Glutamatergic neuron (in vitro differentiated cells): ENCODE measurements at regions not wholly inside any gene's neighbourhood (a gene's known extent, or its start where the extent isn't known, plus 50 kb on each side); places are given as distances from the start of the nearest gene placed in this dataset.

ENCODE experiments used
- DNase-seq: peaks from one replicate; pipeline ENCODE4 v3.0.0; 2022
- H3K27ac Mint-ChIP-seq: one replicate; pipeline ENCODE4 v1.8.0; 2020; ENCODE audit warnings: mild to moderate bottlenecking, mixed read lengths, inconsistent platforms; ENCODE audit not compliant: unreplicated experiment
- H3K27me3 Mint-ChIP-seq: one replicate; pipeline ENCODE4 v1.8.0; 2020; ENCODE audit warnings: mild to moderate bottlenecking, moderate library complexity, mixed read lengths, inconsistent platforms; ENCODE audit not compliant: unreplicated experiment
- H3K36me3 Mint-ChIP-seq: one replicate; pipeline ENCODE4 v1.8.0; 2020; ENCODE audit warnings: mild to moderate bottlenecking, mixed read lengths, inconsistent platforms; ENCODE audit not compliant: unreplicated experiment
- H3K4me1 Mint-ChIP-seq: one replicate; pipeline ENCODE4 v1.8.0; 2020; ENCODE audit warnings: mild to moderate bottlenecking, low read depth, mixed read lengths, inconsistent platforms; ENCODE audit not compliant: unreplicated experiment
- H3K4me3 Mint-ChIP-seq: one replicate; pipeline ENCODE4 v1.8.0; 2020; ENCODE audit warnings: mild to moderate bottlenecking, mixed read lengths, inconsistent platforms; ENCODE audit not compliant: unreplicated experiment
- H3K9me3 Mint-ChIP-seq: one replicate; pipeline ENCODE4 v1.8.0; 2020; ENCODE audit warnings: mild to moderate bottlenecking, moderate library complexity, mixed read lengths, inconsistent platforms; ENCODE audit not compliant: unreplicated experiment
- CTCF ChIP-seq: fragments of 200-600 bp; sonication (generic); IDR thresholded peaks from one replicate; pipeline ENCODE4 v1.5.0; 2021; ENCODE audit not compliant: partially characterized antibody, unreplicated experiment

GRCh38 chr13:50384724-50385123, 369.5 kb downstream of the KCNRG start:
- H3K9me3 Mint-ChIP-seq, result peaks cover 6% of the 10 kb centered on the region
- TF ChIP-seq CTCF, result no peak
- no peak for DNase-seq
- peaks cover 11% of the 10 kb centered on the region for H3K36me3 Mint-ChIP-seq
- no peak overlapping the region for H3K4me3 Mint-ChIP-seq
- peaks cover 4% of the 10 kb centered on the region for H3K27me3 Mint-ChIP-seq
- H3K4me1 Mint-ChIP-seq, result peaks cover 15% of the 10 kb centered on the region
- no peak overlapping the region for H3K27ac Mint-ChIP-seq

GRCh38 chr13:50386541-50387050, 371.4 kb downstream of the KCNRG start:
- Mint-ChIP-seq H3K27me3 (peaks cover 4% of the 10 kb centered on the region), H3K4me1 (peaks cover 16% of the 10 kb centered on the region), H3K27ac (peak overlapping the region; percentile 64), H3K4me3 (peak overlapping the region; percentile 64), H3K9me3 (no peaks in the 10 kb centered on the region), H3K36me3 (no peaks in the 10 kb centered on the region)
- DNase-seq, result no peak
- TF ChIP-seq CTCF, result no peak

- H3K4me3 Mint-ChIP-seq, result no peak overlapping the region
- DNase-seq, result peak; percentile 30
These were observed 371.9 kb downstream of the KCNRG start for GRCh38 chr13:50387051-50387581.

GRCh38 chr13:50388481-50388880, 373.2 kb downstream of the KCNRG start:
- Mint-ChIP-seq H3K27me3 (peaks cover 2% of the 10 kb centered on the region), H3K27ac (no peak overlapping the region), H3K36me3 (no peaks in the 10 kb centered on the region), H3K4me3 (no peak overlapping the region), H3K4me1 (peaks cover 21% of the 10 kb centered on the region), H3K9me3 (no peaks in the 10 kb centered on the region)
- TF ChIP-seq CTCF, result no peak
- DNase-seq, result no peak

More at GRCh38 chr13:50387051-50387581, 371.9 kb downstream of the KCNRG start:
- peaks cover 17% of the 10 kb centered on the region for H3K4me1 Mint-ChIP-seq
- no peaks in the 10 kb centered on the region for H3K36me3 Mint-ChIP-seq
- H3K27me3 Mint-ChIP-seq, result peaks cover 4% of the 10 kb centered on the region
- TF ChIP-seq CTCF, result no peak
- peak overlapping the region; percentile 23 for H3K27ac Mint-ChIP-seq
- no peaks in the 10 kb centered on the region for H3K9me3 Mint-ChIP-seq

GRCh38 chr13:50389726-50390125, 374.5 kb downstream of the KCNRG start:
- Mint-ChIP-seq H3K4me3 (no peak overlapping the region), H3K27ac (no peak overlapping the region), H3K4me1 (peaks cover 26% of the 10 kb centered on the region), H3K36me3 (no peaks in the 10 kb centered on the region), H3K9me3 (no peaks in the 10 kb centered on the region), H3K27me3 (peaks cover 4% of the 10 kb centered on the region)
- no peak for DNase-seq
- TF ChIP-seq CTCF, result no peak
